Lower leg skin (tissue), 3 donors: ENCODE measurements at regions not wholly inside any gene's neighbourhood (a gene's known extent, or its start where the extent isn't known, plus 50 kb on each side); places are given as distances from the start of the nearest gene placed in this dataset.

ENCODE experiments used
- POLR2A ChIP-seq, 2 donors: fragments of 450-650 bp; IDR thresholded peaks; one replicate each; pipeline ENCODE4 v1.6.1; 2016 to 2017; ENCODE audit warnings: antibody characterized with exemption in 2 of 2, mild to moderate bottlenecking in 1 of 2, moderate library complexity in 1 of 2
- TF ChIP-seq, protein P1 (sequence below), 3 donors: fragments of 450-650 bp; IDR thresholded peaks; one replicate each; pipeline ENCODE4 v1.5.1; 2016; ENCODE audit warnings: antibody characterized with exemption in 3 of 3, mild to moderate bottlenecking in 3 of 3, moderate library complexity in 2 of 3

DNA sequence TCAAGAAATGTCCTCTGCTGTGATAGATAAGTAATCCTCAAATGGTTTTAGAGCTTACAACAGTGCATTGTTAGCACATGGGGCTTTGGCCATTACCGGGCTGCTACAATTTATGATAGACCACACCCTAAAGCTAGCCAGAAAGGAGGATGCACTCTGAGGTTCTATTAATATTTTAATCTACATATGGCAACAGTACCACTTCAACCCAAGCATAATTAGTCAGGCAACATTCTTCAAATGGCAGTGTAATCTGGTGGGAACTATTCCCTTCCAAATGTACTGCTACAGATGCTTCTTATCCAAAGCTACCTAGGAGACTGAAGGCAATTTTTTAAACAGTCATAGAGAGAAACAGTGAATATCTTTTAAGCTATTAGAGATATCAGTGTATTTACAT is 697.6 kb downstream of the KCNA4 start:
- TF ChIP-seq, protein P1, sequence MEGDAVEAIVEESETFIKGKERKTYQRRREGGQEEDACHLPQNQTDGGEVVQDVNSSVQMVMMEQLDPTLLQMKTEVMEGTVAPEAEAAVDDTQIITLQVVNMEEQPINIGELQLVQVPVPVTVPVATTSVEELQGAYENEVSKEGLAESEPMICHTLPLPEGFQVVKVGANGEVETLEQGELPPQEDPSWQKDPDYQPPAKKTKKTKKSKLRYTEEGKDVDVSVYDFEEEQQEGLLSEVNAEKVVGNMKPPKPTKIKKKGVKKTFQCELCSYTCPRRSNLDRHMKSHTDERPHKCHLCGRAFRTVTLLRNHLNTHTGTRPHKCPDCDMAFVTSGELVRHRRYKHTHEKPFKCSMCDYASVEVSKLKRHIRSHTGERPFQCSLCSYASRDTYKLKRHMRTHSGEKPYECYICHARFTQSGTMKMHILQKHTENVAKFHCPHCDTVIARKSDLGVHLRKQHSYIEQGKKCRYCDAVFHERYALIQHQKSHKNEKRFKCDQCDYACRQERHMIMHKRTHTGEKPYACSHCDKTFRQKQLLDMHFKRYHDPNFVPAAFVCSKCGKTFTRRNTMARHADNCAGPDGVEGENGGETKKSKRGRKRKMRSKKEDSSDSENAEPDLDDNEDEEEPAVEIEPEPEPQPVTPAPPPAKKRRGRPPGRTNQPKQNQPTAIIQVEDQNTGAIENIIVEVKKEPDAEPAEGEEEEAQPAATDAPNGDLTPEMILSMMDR (IDR thresholded peaks at IDR 0.05) = no peak
- no peak for TF ChIP-seq POLR2A (IDR thresholded peaks at IDR 0.05)
